ENCODE measurements at regions not wholly inside any gene's neighbourhood (a gene's known extent, or its start where the extent isn't known, plus 50 kb on each side); places are given as distances from the start of the nearest gene placed in this dataset.
A peak's percentile ranks its signal among the peaks of the same experiment; 100 is the strongest.

GRCh38 chr17:13421581-13422130 is 180.1 kb downstream of the HS3ST3A1 start:
- DNase-seq (ENCODE audit: unreplicated experiment), result peak; percentile 65
- CTCF ChIA-PET, result interaction anchor here (0.7 kb wide), 1 partner anchor 823 kb away, joined by 4 read pairs; no protein-coding TSS in a partner anchor
- POLR2A ChIA-PET, result interaction anchor here (0.6 to 3.2 kb wide), 13 partner anchors 9 to 510 kb away, joined by 3 to 13 read pairs (median 3); no protein-coding TSS in a partner anchor
- Mint-ChIP-seq H3K36me3 (ENCODE audit: insufficient read depth, unreplicated experiment) (no peaks in the 10 kb centered on the region), H3K4me1 (ENCODE audit: insufficient read depth, unreplicated experiment) (peaks cover 36% of the 10 kb centered on the region), H3K4me3 (ENCODE audit: unreplicated experiment) (no peak overlapping the region), H3K27ac (ENCODE audit: low read depth, unreplicated experiment) (peak overlapping the region; percentile 32), H3K27me3 (ENCODE audit: insufficient read depth, unreplicated experiment) (no peaks in the 10 kb centered on the region), H3K9me3 (ENCODE audit: unreplicated experiment) (no peaks in the 10 kb centered on the region)
- intact Hi-C loops (cut with micrococcal nuclease), result loop anchor here (2.0 to 5.0 kb wide), 3 partner anchors 75 to 176 kb away; no protein-coding TSS in a partner anchor
- BruUV-seq (replicated peaks), result no TSS peak
- TF ChIP-seq CTCF (IDR thresholded peaks at IDR 0.05; ENCODE audit: unreplicated experiment), result no peak

DNA sequence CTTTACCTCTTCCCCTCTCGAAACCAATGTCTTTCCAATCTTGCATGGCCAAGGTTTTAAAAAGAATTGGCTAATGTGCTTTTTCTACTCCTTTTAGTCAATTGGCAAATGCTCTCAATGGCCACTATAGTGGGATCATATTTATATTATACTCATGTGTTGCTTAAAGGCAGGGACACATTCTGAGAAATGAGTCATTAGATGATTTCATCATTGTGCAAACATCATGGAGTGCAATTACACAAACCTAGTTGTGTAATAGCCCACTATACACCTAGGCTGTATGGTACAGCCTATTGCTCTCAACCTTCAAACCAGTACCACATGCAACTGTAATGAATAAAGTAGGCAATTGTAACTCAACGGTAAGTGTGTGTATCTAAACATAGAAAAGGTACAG is 180.9 kb downstream of the HS3ST3A1 start:
- Mint-ChIP-seq H3K36me3 (ENCODE audit: insufficient read depth, unreplicated experiment) (no peaks in the 10 kb centered on the region), H3K4me1 (ENCODE audit: insufficient read depth, unreplicated experiment) (peaks cover 43% of the 10 kb centered on the region), H3K27ac (ENCODE audit: low read depth, unreplicated experiment) (peak overlapping the region; percentile 79), H3K9me3 (ENCODE audit: unreplicated experiment) (no peaks in the 10 kb centered on the region), H3K4me3 (ENCODE audit: unreplicated experiment) (no peak overlapping the region), H3K27me3 (ENCODE audit: insufficient read depth, unreplicated experiment) (no peaks in the 10 kb centered on the region)
- ChIA-PET POLR2A (interaction anchor here (0.6 to 3.2 kb wide), 9 partner anchors 8 to 511 kb away, joined by 3 to 13 read pairs (median 4); no protein-coding TSS in a partner anchor), CTCF (no interaction called here)
- DNase-seq (ENCODE audit: unreplicated experiment), result peak; percentile 95
- TF ChIP-seq CTCF (IDR thresholded peaks at IDR 0.05; ENCODE audit: unreplicated experiment), result no peak
- intact Hi-C loops (cut with micrococcal nuclease), result loop anchor here (2.0 to 5.0 kb wide), 3 partner anchors 74 to 176 kb away; no protein-coding TSS in a partner anchor
- no TSS peak for BruUV-seq (replicated peaks)

GRCh38 chr17:13420418-13420826 is 181.3 kb downstream of the HS3ST3A1 start:
- no peaks in the 10 kb centered on the region for H3K9me3 Mint-ChIP-seq (ENCODE audit: unreplicated experiment)
- CTCF ChIA-PET, result no interaction called here
- intact Hi-C loops (cut with micrococcal nuclease), result loop anchor here (2.0 to 5.0 kb wide), 3 partner anchors 74 to 177 kb away; no protein-coding TSS in a partner anchor
- no peaks in the 10 kb centered on the region for H3K27me3 Mint-ChIP-seq (ENCODE audit: insufficient read depth, unreplicated experiment)
- no peak for TF ChIP-seq CTCF (IDR thresholded peaks at IDR 0.05; ENCODE audit: unreplicated experiment)
- POLR2A ChIA-PET, result interaction anchor here (3.2 kb wide), 1 partner anchor 10 kb away, joined by 13 read pairs; no protein-coding TSS in a partner anchor
- BruUV-seq (replicated peaks), result no TSS peak
- H3K27ac Mint-ChIP-seq (ENCODE audit: low read depth, unreplicated experiment), result peak overlapping the region; percentile 79
- no peaks in the 10 kb centered on the region for H3K36me3 Mint-ChIP-seq (ENCODE audit: insufficient read depth, unreplicated experiment)
- H3K4me3 Mint-ChIP-seq (ENCODE audit: unreplicated experiment), result no peak overlapping the region
- H3K4me1 Mint-ChIP-seq (ENCODE audit: insufficient read depth, unreplicated experiment), result peaks cover 46% of the 10 kb centered on the region
- DNase-seq (ENCODE audit: unreplicated experiment), result peak; percentile 29

DNA sequence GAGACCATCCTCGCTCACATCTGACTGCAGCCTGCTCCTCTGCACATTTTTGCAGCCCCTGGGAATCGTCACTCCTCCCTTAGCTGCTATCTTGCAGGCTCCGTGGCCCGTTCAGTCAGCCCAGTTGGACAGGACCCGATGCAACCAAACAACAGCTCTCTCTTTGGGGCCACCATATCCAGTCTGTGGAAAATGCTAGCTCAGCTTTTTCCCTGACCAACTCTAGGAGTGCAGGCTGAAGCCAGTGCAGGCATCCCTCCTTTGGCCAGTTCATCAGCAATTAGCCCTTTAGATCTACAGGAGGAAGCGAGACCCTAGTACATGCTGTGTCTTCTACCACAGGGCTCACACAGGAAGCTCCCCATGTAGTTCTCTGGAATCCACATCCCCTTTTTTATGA is 182.1 kb downstream of the HS3ST3A1 start:
- Mint-ChIP-seq H3K4me3 (ENCODE audit: unreplicated experiment) (no peak overlapping the region), H3K9me3 (ENCODE audit: unreplicated experiment) (no peaks in the 10 kb centered on the region), H3K36me3 (ENCODE audit: insufficient read depth, unreplicated experiment) (no peaks in the 10 kb centered on the region), H3K27me3 (ENCODE audit: insufficient read depth, unreplicated experiment) (no peaks in the 10 kb centered on the region), H3K4me1 (ENCODE audit: insufficient read depth, unreplicated experiment) (peaks cover 46% of the 10 kb centered on the region), H3K27ac (ENCODE audit: low read depth, unreplicated experiment) (peak overlapping the region; percentile 79)
- CTCF ChIA-PET, result interaction anchor here (0.6 kb wide), 1 partner anchor 332 kb away, joined by 3 read pairs; no protein-coding TSS in a partner anchor
- DNase-seq (ENCODE audit: unreplicated experiment), result no peak
- BruUV-seq (replicated peaks), result no TSS peak
- TF ChIP-seq CTCF (IDR thresholded peaks at IDR 0.05; ENCODE audit: unreplicated experiment), result no peak
- intact Hi-C loops (cut with micrococcal nuclease), result loop anchor here (2.0 to 5.0 kb wide), 3 partner anchors 73 to 178 kb away; no protein-coding TSS in a partner anchor
- POLR2A ChIA-PET, result interaction anchor here (0.6 to 0.9 kb wide), 3 partner anchors 24 to 175 kb away, joined by 3 to 4 read pairs (median 3); no protein-coding TSS in a partner anchor
